Trophoblast cell (in vitro differentiated cells and primary cell): ENCODE measurements at regions not wholly inside any gene's neighbourhood (a gene's known extent, or its start where the extent isn't known, plus 50 kb on each side); places are given as distances from the start of the nearest gene placed in this dataset.
A peak's percentile ranks its signal among the peaks of the same experiment; 100 is the strongest.

Source experiments
- DNase-seq, 2 donors: peaks; one replicate each; pipeline ENCODE4 v3.0.0-alpha.2; 2016
- H2AFZ ChIP-seq: 2 replicates; pipeline ENCODE4 v1.6.1; 2013; ENCODE audit warnings: low read length, moderate library complexity, mild to moderate bottlenecking; ENCODE audit not compliant: insufficient read depth, poor library complexity
- H2AK5ac ChIP-seq: 2 replicates; pipeline ENCODE4 v1.6.1; 2013; ENCODE audit warnings: mild to moderate bottlenecking, low read length
- H2BK120ac ChIP-seq: 2 replicates; pipeline ENCODE4 v1.6.1; 2013; ENCODE audit warnings: low read length, mild to moderate bottlenecking, moderate library complexity; ENCODE audit not compliant: insufficient read depth, poor library complexity
- H2BK12ac ChIP-seq: 2 replicates; pipeline ENCODE4 v1.6.1; 2013; ENCODE audit warnings: mild to moderate bottlenecking, low read length, moderate library complexity
- H2BK5ac ChIP-seq: 2 replicates; pipeline ENCODE4 v1.6.1; 2013; ENCODE audit warnings: low read length, low read depth, moderate library complexity, mild to moderate bottlenecking; ENCODE audit not compliant: poor library complexity
- H3K14ac ChIP-seq: 2 replicates; pipeline ENCODE4 v1.6.1; 2013; ENCODE audit warnings: mild to moderate bottlenecking, low read length
- H3K18ac ChIP-seq: 2 replicates; pipeline ENCODE4 v1.6.1; 2013; ENCODE audit warnings: mild to moderate bottlenecking, low read length
- H3K23ac ChIP-seq: 2 replicates; pipeline ENCODE4 v1.6.1; 2013; ENCODE audit warnings: low read length
- H3K27ac ChIP-seq: 2 replicates; pipeline ENCODE4 v1.5.1; 2013; ENCODE audit warnings: low read depth, mild to moderate bottlenecking, inconsistent platforms, low read length, moderate library complexity
- H3K27me3 ChIP-seq: 2 replicates; pipeline ENCODE4 v1.6.1; 2013; ENCODE audit warnings: inconsistent platforms, mild to moderate bottlenecking, low read length, moderate library complexity; ENCODE audit not compliant: insufficient read depth
- H3K36me3 ChIP-seq, 2 experiments: 1 replicate in 1 of 2; 2 replicates in 1 of 2; pipeline ENCODE4 v1.6.1; 2013; ENCODE audit warnings: low read length in 2 of 2, mild to moderate bottlenecking in 2 of 2, moderate library complexity in 1 of 2; ENCODE audit not compliant: insufficient read depth in 2 of 2, control insufficient read depth in 1 of 2
- H3K4ac ChIP-seq: 2 replicates; pipeline ENCODE4 v1.6.1; 2013; ENCODE audit warnings: low read depth, mild to moderate bottlenecking, low read length, moderate library complexity
- H3K4me1 ChIP-seq, 2 experiments: 1 replicate in 1 of 2; 2 replicates in 1 of 2; pipeline ENCODE4 v1.6.1; 2013; ENCODE audit warnings: low read length in 2 of 2, mild to moderate bottlenecking in 2 of 2, moderate library complexity in 1 of 2; ENCODE audit not compliant: insufficient read depth in 2 of 2, control insufficient read depth in 1 of 2
- H3K4me2 ChIP-seq: 2 replicates; pipeline ENCODE4 v1.6.1; 2013; ENCODE audit warnings: inconsistent platforms, mild to moderate bottlenecking, low read length, moderate library complexity
- H3K4me3 ChIP-seq: 2 replicates; pipeline ENCODE4 v1.5.1; 2013; ENCODE audit warnings: mild to moderate bottlenecking, low read depth, low read length, inconsistent platforms
- H3K79me1 ChIP-seq: one replicate; pipeline ENCODE4 v1.6.1; 2013; ENCODE audit warnings: low read length
- H3K79me2 ChIP-seq: 2 replicates; pipeline ENCODE4 v1.6.1; 2013; ENCODE audit warnings: low read length, mild to moderate bottlenecking; ENCODE audit not compliant: control insufficient read depth, insufficient read depth, poor library complexity
- H3K9ac ChIP-seq: 2 replicates; pipeline ENCODE4 v1.6.1; 2013; ENCODE audit warnings: mild to moderate bottlenecking, low read length
- H3K9me3 ChIP-seq: 2 replicates; pipeline ENCODE4 v1.6.1; 2013; ENCODE audit warnings: low read depth, mild to moderate bottlenecking, control low read depth, inconsistent platforms, low read length; ENCODE audit not compliant: insufficient read depth
- H4K12ac ChIP-seq: 2 replicates; pipeline ENCODE4 v1.6.1; 2013; ENCODE audit warnings: low read depth, mild to moderate bottlenecking, low read length, moderate library complexity
- H4K8ac ChIP-seq: 2 replicates; pipeline ENCODE4 v1.6.1; 2013; ENCODE audit warnings: low read depth, mild to moderate bottlenecking, low read length, moderate library complexity
- H4K91ac ChIP-seq: one replicate; pipeline ENCODE4 v1.6.1; 2013; ENCODE audit warnings: low read depth, mild to moderate bottlenecking, low read length, moderate library complexity
- WGBS: extraction: QIAGEN DNeasy Blood & Tissue Kit; methylation state at CpG from one replicate; pipeline ENCODE4 v1.1.7; 2013; ENCODE audit warnings: missing lambda C conversion rate; ENCODE audit not compliant: insufficient read length, insufficient coverage; ENCODE audit errors: extremely low coverage; 5-methylcytosine and 5-hydroxymethylcytosine counted together

GRCh38 chr2:64289251-64289650 lies 145.0 kb upstream of the PELI1 start:
- Histone ChIP-seq H2BK120ac (no peak overlapping the region), H3K4me3 (no peak overlapping the region), H3K23ac (no peak overlapping the region), H3K79me1 (peaks cover 4% of the 10 kb centered on the region), H3K4ac (no peak overlapping the region), H3K9ac (no peak overlapping the region), H3K79me2 (no peaks in the 10 kb centered on the region), H3K9me3 (no peaks in the 10 kb centered on the region), H3K14ac (no peak overlapping the region), H2BK5ac (no peak overlapping the region), H3K27ac (no peak overlapping the region), H3K27me3 (no peaks in the 10 kb centered on the region), H3K18ac (no peak overlapping the region), H4K91ac (no peak overlapping the region), H3K4me1 (peaks cover 10 to 20% of the 10 kb centered on the region in 2 experiments), H3K36me3 (no peaks in the 10 kb centered on the region), H3K4me2 (no peak overlapping the region), H4K8ac (no peak overlapping the region), H4K12ac (no peak overlapping the region), H2BK12ac (no peak overlapping the region), H2AK5ac (no peak overlapping the region), H2AFZ (no peak overlapping the region)
- no peak for DNase-seq
- WGBS = no CpG with 5 or more reads among the region's 5 CpGs

GRCh38 chr2:64289737-64290136 lies 145.5 kb upstream of the PELI1 start:
- no peak for DNase-seq
- Histone ChIP-seq H3K27ac (no peak overlapping the region), H2BK5ac (no peak overlapping the region), H2BK12ac (peak overlapping the region; percentile 15), H3K9ac (no peak overlapping the region), H3K79me1 (peaks cover 4% of the 10 kb centered on the region), H3K23ac (no peak overlapping the region), H3K4me3 (no peak overlapping the region), H2AFZ (no peak overlapping the region), H3K79me2 (no peaks in the 10 kb centered on the region), H3K4me1 (peaks cover 10 to 20% of the 10 kb centered on the region in 2 experiments), H2BK120ac (no peak overlapping the region), H3K27me3 (no peaks in the 10 kb centered on the region), H4K91ac (no peak overlapping the region), H3K36me3 (no peaks in the 10 kb centered on the region), H3K4ac (no peak overlapping the region), H2AK5ac (no peak overlapping the region), H3K4me2 (no peak overlapping the region), H3K9me3 (no peaks in the 10 kb centered on the region), H3K18ac (no peak overlapping the region), H4K12ac (no peak overlapping the region), H4K8ac (no peak overlapping the region), H3K14ac (no peak overlapping the region)
- no CpG with 5 or more reads among the region's 1 CpG for WGBS

GRCh38 chr2:64291181-64291580 lies 147.0 kb upstream of the PELI1 start:
- Histone ChIP-seq H2BK120ac (no peak overlapping the region), H4K8ac (no peak overlapping the region)

GRCh38 chr2:64295326-64296139 lies 151.3 kb upstream of the PELI1 start:
- Histone ChIP-seq H3K4ac (no peak overlapping the region), H2BK12ac (no peak overlapping the region), H2AK5ac (no peak overlapping the region), H2AFZ (no peak overlapping the region), H3K4me2 (no peak overlapping the region), H4K8ac (no peak overlapping the region), H3K18ac (no peak overlapping the region), H3K79me1 (no peaks in the 10 kb centered on the region), H3K9ac (no peak overlapping the region), H3K4me3 (no peak overlapping the region), H2BK120ac (no peak overlapping the region), H3K79me2 (no peaks in the 10 kb centered on the region), H3K27ac (no peak overlapping the region), H3K14ac (no peak overlapping the region), H3K9me3 (no peaks in the 10 kb centered on the region), H4K91ac (no peak overlapping the region), H4K12ac (no peak overlapping the region), H3K4me1 (no peaks in the 10 kb centered on the region), H3K23ac (no peak overlapping the region), H3K36me3 (no peaks in the 10 kb centered on the region), H3K27me3 (no peaks in the 10 kb centered on the region), H2BK5ac (no peak overlapping the region)
- no CpG with 5 or more reads among the region's 5 CpGs for WGBS
- no peak for DNase-seq

More at GRCh38 chr2:64291181-64291580, 147.0 kb upstream of the PELI1 start:
- H3K9ac ChIP-seq = no peak overlapping the region
- no peak overlapping the region for H3K4me2 ChIP-seq
- H2BK12ac ChIP-seq = no peak overlapping the region
- H3K23ac ChIP-seq = no peak overlapping the region
- no peak overlapping the region for H3K14ac ChIP-seq
- H3K27ac ChIP-seq = no peak overlapping the region
- H2BK5ac ChIP-seq = no peak overlapping the region
- peaks cover 2% of the 10 kb centered on the region for H3K79me1 ChIP-seq
- H3K79me2 ChIP-seq = no peaks in the 10 kb centered on the region
- DNase-seq = no peak
- no peak overlapping the region for H3K18ac ChIP-seq
- no peaks in the 10 kb centered on the region for H3K36me3 ChIP-seq
- WGBS = no CpG with 5 or more reads among the region's 1 CpG
- H4K91ac ChIP-seq = no peak overlapping the region
- no peaks in the 10 kb centered on the region for H3K9me3 ChIP-seq
- no peak overlapping the region for H2AK5ac ChIP-seq
- no peak overlapping the region for H3K4me3 ChIP-seq
- no peak overlapping the region for H3K4ac ChIP-seq
- no peaks in the 10 kb centered on the region for H3K27me3 ChIP-seq
- peaks cover 10 to 18% of the 10 kb centered on the region in 2 experiments for H3K4me1 ChIP-seq
- no peak overlapping the region for H4K12ac ChIP-seq
- no peak overlapping the region for H2AFZ ChIP-seq
